Keratinocyte (primary cell): ENCODE measurements at regions not wholly inside any gene's neighbourhood (a gene's known extent, or its start where the extent isn't known, plus 50 kb on each side); places are given as distances from the start of the nearest gene placed in this dataset.

Experiments
- CTCF ChIP-seq, 3 experiments: IDR thresholded peaks in 1 of 3; conservative IDR thresholded peaks in 1 of 3; optimal IDR thresholded peaks in 1 of 3; 2 replicates in 2 of 3; 3 replicates in 1 of 3; pipeline versions ENCODE3 to v1.5.1; 2011; ENCODE audit warnings: low read length in 3 of 3, mild to moderate bottlenecking in 3 of 3, moderate library complexity in 2 of 3, control low read depth in 1 of 3, inconsistent platforms in 1 of 3; ENCODE audit not compliant: insufficient read depth in 2 of 3; ENCODE audit errors: extremely low read depth in 1 of 3
- EZH2 ChIP-seq: IDR thresholded peaks from one replicate; pipeline ENCODE4 v1.6.1; 2012; ENCODE audit warnings: inconsistent platforms, mild to moderate bottlenecking, low read length, moderate library complexity

- no peak for TF ChIP-seq EZH2
- no peak for TF ChIP-seq CTCF (optimal IDR thresholded peaks at IDR 0.05 in 1 of 3, IDR thresholded peaks at IDR 0.05 in 1 of 3, conservative IDR thresholded peaks at IDR 0.05 in 1 of 3; ENCODE audit: extremely low read depth in 1 of 3, insufficient read depth in 2 of 3, low read length in 3 of 3)
Measured at GRCh38 chr17:6290488-6291196, 144.3 kb downstream of the AIPL1 start.
